NCI-H2081 treated with DMSO at 0.1 percent for 48 hours (cell line): ENCODE measurements at regions not wholly inside any gene's neighbourhood (a gene's known extent, or its start where the extent isn't known, plus 50 kb on each side); places are given as distances from the start of the nearest gene placed in this dataset.
"Not testable (repeated sequence)": the region's sequence is repeated elsewhere in the genome, so short reads cannot be mapped to it uniquely, and the experiment has no call there.

Source experiments
- DNase-seq: peaks from one replicate; lab custom pipeline; 2025; lab: John Stamatoyannopoulos, UW

GRCh38 chr10:52952391-52953055, 179.9 kb upstream of the MBL2 start:
- no peak for DNase-seq

GRCh38 chr10:52951824-52952223, 179.2 kb upstream of the MBL2 start:
- DNase-seq = no peak

GRCh38 chr10:52950578-52950977, 178.0 kb upstream of the MBL2 start:
- DNase-seq = no peak

GRCh38 chr10:52949899-52950298, 177.3 kb upstream of the MBL2 start:
- DNase-seq = no peak

GRCh38 chr10:52946486-52946885, 173.9 kb upstream of the MBL2 start:
- no peak for DNase-seq

GRCh38 chr10:52945521-52945920, 172.9 kb upstream of the MBL2 start:
- DNase-seq = not testable (repeated sequence)

GRCh38 chr10:52940921-52941320, 168.3 kb upstream of the MBL2 start:
- no peak for DNase-seq

- DNase-seq = no peak
These were observed 167.3 kb upstream of the MBL2 start for GRCh38 chr10:52939894-52940293.

- DNase-seq = no peak
These were observed 161.2 kb upstream of the MBL2 start for GRCh38 chr10:52933748-52934147.

- no peak for DNase-seq
These were observed 155.1 kb upstream of the MBL2 start for GRCh38 chr10:52927678-52928077.

GRCh38 chr10:52923520-52923919, 150.9 kb upstream of the MBL2 start:
- DNase-seq = no peak

GRCh38 chr10:52918714-52919305, 146.2 kb upstream of the MBL2 start:
- DNase-seq = no peak

GRCh38 chr10:52915391-52915790, 142.8 kb upstream of the MBL2 start:
- DNase-seq = no peak

- no peak for DNase-seq
These were observed 138.6 kb upstream of the MBL2 start for GRCh38 chr10:52911163-52911562.

GRCh38 chr10:52908478-52908877, 135.9 kb upstream of the MBL2 start:
- no peak for DNase-seq

GRCh38 chr10:52906046-52906445, 133.5 kb upstream of the MBL2 start:
- DNase-seq = no peak

GRCh38 chr10:52903397-52903938, 130.9 kb upstream of the MBL2 start:
- no peak for DNase-seq

- no peak for DNase-seq
These were observed 128.0 kb upstream of the MBL2 start for GRCh38 chr10:52900593-52900992.

- DNase-seq = no peak
These were observed 124.6 kb upstream of the MBL2 start for GRCh38 chr10:52897162-52897561.

GRCh38 chr10:52895059-52895458, 122.5 kb upstream of the MBL2 start:
- DNase-seq = no peak

- no peak for DNase-seq
These were observed 117.7 kb upstream of the MBL2 start for GRCh38 chr10:52890281-52890680.

- DNase-seq = no peak
These were observed 117.0 kb upstream of the MBL2 start for GRCh38 chr10:52889611-52890010.

- peak; percentile 0 for DNase-seq
These were observed 111.7 kb upstream of the MBL2 start for GRCh38 chr10:52883996-52884871.
